Panc1 (cell line): ENCODE measurements at regions not wholly inside any gene's neighbourhood (a gene's known extent, or its start where the extent isn't known, plus 50 kb on each side); places are given as distances from the start of the nearest gene placed in this dataset.

Source experiments
- ATAC-seq: fragments of 200-7000 bp; cut with Tn5 transposase; 2 replicates; pipeline ENCODE4 v1.9.1; 2020; ENCODE audit warnings: mild to moderate bottlenecking, moderate library complexity
- BruUV-seq: library from RNA; stranded (reverse); fragments of 400-500 nt; replicated peaks from 2 replicates; lab custom pipeline; 2021; lab: Mats Ljungman, UMichigan
- CTCF ChIA-PET: fragments of 300-600 bp; sonication (Branson Sonifier 250); formaldehyde crosslinking; loops from one replicate; lab custom pipeline; 2022; ENCODE audit warnings: antibody characterized with exemption; lab: Charles Lee
- POLR2A ChIA-PET: fragments of 300-600 bp; sonication (Branson Sonifier 250); formaldehyde crosslinking; loops from one replicate; lab custom pipeline; 2022; ENCODE audit warnings: antibody characterized with exemption; lab: Charles Lee
- DNase-seq: peaks from one replicate; pipeline ENCODE4 v3.0.0-alpha.2; 2010; ENCODE audit warnings: low read depth, low spot score
- H3K27ac ChIP-seq: 2 replicates; pipeline ENCODE4 v1.5.1; 2011; ENCODE audit warnings: mild to moderate bottlenecking, low read length, inconsistent platforms
- H3K27me3 ChIP-seq: fragments of 200-500 bp; sonication (Bioruptor generic); 2 replicates; pipeline ENCODE4 v1.6.0; 2014; ENCODE audit warnings: low read length, inconsistent platforms; ENCODE audit not compliant: control insufficient read depth, insufficient read depth
- H3K36me3 ChIP-seq: fragments of 200-500 bp; sonication (Bioruptor generic); 2 replicates; pipeline ENCODE4 v1.5.1; 2014; ENCODE audit warnings: inconsistent platforms, mild to moderate bottlenecking, low read length, moderate library complexity; ENCODE audit not compliant: control insufficient read depth, insufficient read depth
- H3K4me1 ChIP-seq: 2 replicates; pipeline ENCODE4 v1.5.1; 2011; ENCODE audit warnings: inconsistent platforms, mild to moderate bottlenecking, low read length, moderate library complexity; ENCODE audit not compliant: control insufficient read depth, insufficient read depth
- H3K4me3 ChIP-seq, 2 experiments: 2 replicates each; pipeline ENCODE4 v1.5.1; 2011 to 2012; ENCODE audit warnings: low read depth in 2 of 2, low read length in 2 of 2, mild to moderate bottlenecking in 2 of 2, inconsistent platforms in 1 of 2, moderate library complexity in 1 of 2
- H3K9me3 ChIP-seq: fragments of 200-500 bp; sonication (Bioruptor generic); 2 replicates; pipeline ENCODE4 v1.5.1; 2014; ENCODE audit warnings: low read depth, mild to moderate bottlenecking, inconsistent platforms, low read length, moderate library complexity; ENCODE audit not compliant: control insufficient read depth, insufficient read depth
- CTCF ChIP-seq: fragments of 450-650 bp; IDR thresholded peaks from 2 replicates; pipeline ENCODE4 v1.5.1; 2017; ENCODE audit warnings: mild to moderate bottlenecking
- POLR2AphosphoS5 ChIP-seq: IDR thresholded peaks from 2 replicates; pipeline ENCODE4 v1.6.1; 2012; ENCODE audit warnings: mild to moderate bottlenecking, low read depth, low read length, moderate library complexity
- REST ChIP-seq, 2 experiments: IDR thresholded peaks; 2 replicates each; pipeline ENCODE4 v1.6.1; 2011 to 2012; ENCODE audit warnings: low read depth in 2 of 2, control low read depth in 1 of 2, low read length in 1 of 2, mild to moderate bottlenecking in 1 of 2, moderate library complexity in 1 of 2; ENCODE audit not compliant: insufficient read depth in 1 of 2
- SIN3A ChIP-seq: IDR thresholded peaks from 2 replicates; pipeline ENCODE4 v1.6.1; 2012; ENCODE audit warnings: low read depth, mild to moderate bottlenecking, low read length, moderate library complexity, borderline replicate concordance; ENCODE audit not compliant: insufficient read depth
- TCF7L2 ChIP-seq: IDR thresholded peaks from 2 replicates; pipeline ENCODE4 v1.6.1; 2011; ENCODE audit warnings: mild to moderate bottlenecking, low read depth, low read length, inconsistent platforms
- in situ Hi-C: cut with HindIII; loops from 2 replicates; pipeline ENCODE4 v1.10.0; 2016; ENCODE audit warnings: low sequenced_read_pairs, low pct_unique_long_range_greater_than_20kb
- intact Hi-C: fragments of 100-400 bp; cut with micrococcal nuclease; formaldehyde crosslinking; loops from one replicate; pipeline ENCODE4 v1.10.0; 2022; ENCODE audit not compliant: unreplicated experiment

DNA sequence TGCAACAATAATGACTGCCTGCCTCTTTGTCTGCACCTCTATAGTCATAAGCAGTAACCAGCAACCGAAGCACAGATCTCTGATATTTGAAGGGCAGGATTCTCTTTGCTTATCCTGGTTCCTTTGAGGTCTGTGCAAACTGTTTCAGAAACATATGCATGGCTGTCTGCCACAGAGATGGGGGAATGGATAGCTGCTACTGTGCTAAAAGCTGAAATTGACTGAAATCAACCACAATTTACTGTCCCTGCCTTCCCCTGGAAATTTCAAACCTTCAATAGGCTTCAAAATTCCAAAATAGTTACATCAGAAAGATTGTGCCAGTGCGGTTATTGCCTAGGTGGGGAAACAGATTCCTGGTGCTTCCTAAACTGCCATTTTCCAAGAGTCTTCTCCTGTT, 136.8 kb upstream of the GORAB start:
- intact Hi-C loops (no loop called here), in situ Hi-C loops (no loop called here)
- CTCF ChIA-PET, result no interaction called here
- Histone ChIP-seq H3K9me3 (no peaks in the 10 kb centered on the region), H3K36me3 (no peaks in the 10 kb centered on the region), H3K4me3 (no peak overlapping the region), H3K27me3 (no peaks in the 10 kb centered on the region), H3K4me1 (no peaks in the 10 kb centered on the region), H3K27ac (no peak overlapping the region)
- TF ChIP-seq TCF7L2 (no peak), REST (IDR thresholded peaks at IDR 0.05; ENCODE audit: insufficient read depth in 1 of 2, low read depth in 2 of 2, low read length in 1 of 2) (no peak), POLR2AphosphoS5 (no peak), CTCF (no peak), SIN3A (no peak)
- POLR2A ChIA-PET, result no interaction called here
- ATAC-seq (no peak), DNase-seq (no peak)
- BruUV-seq, result no TSS peak

- CTCF ChIA-PET, result no interaction called here
- BruUV-seq, result no TSS peak
These were observed 134.9 kb upstream of the GORAB start for GRCh38 chr1:170397061-170397460.

More at GRCh38 chr1:170397061-170397460, 134.9 kb upstream of the GORAB start:
- no peak overlapping the region for H3K27ac ChIP-seq
- H3K36me3 ChIP-seq, result no peaks in the 10 kb centered on the region
- no peaks in the 10 kb centered on the region for H3K4me1 ChIP-seq
- intact Hi-C loops, result no loop called here
- no peak overlapping the region for H3K4me3 ChIP-seq
- H3K27me3 ChIP-seq, result no peaks in the 10 kb centered on the region
- ATAC-seq (no peak), DNase-seq (no peak)
- POLR2A ChIA-PET, result no interaction called here
- in situ Hi-C loops, result no loop called here
- TF ChIP-seq CTCF, result no peak
- H3K9me3 ChIP-seq, result no peaks in the 10 kb centered on the region
